Loucy (cell line): ENCODE measurements at regions not wholly inside any gene's neighbourhood (a gene's known extent, or its start where the extent isn't known, plus 50 kb on each side); places are given as distances from the start of the nearest gene placed in this dataset.
"Not testable (repeated sequence)": the region's sequence is repeated elsewhere in the genome, so short reads cannot be mapped to it uniquely, and the experiment has no call there.

ENCODE experiments used
- H2AFZ ChIP-seq: fragments of 200-600 bp; sonication (generic); 2 replicates; pipeline ENCODE4 v1.6.0; 2016; ENCODE audit warnings: antibody characterized with exemption, mild to moderate bottlenecking, low read length, moderate library complexity
- H3F3A ChIP-seq: fragments of 200-600 bp; 2 replicates; pipeline ENCODE4 v1.6.0; 2016; ENCODE audit warnings: antibody characterized with exemption, low read depth, mild to moderate bottlenecking
- H3K27me3 ChIP-seq: fragments of 200-600 bp; sonication (generic); 2 replicates; pipeline ENCODE4 v1.6.1; 2014; ENCODE audit warnings: low read length, mild to moderate bottlenecking; ENCODE audit not compliant: insufficient read depth, poor library complexity, severe bottlenecking
- H3K36me3 ChIP-seq: fragments of 200-600 bp; sonication (generic); 2 replicates; pipeline ENCODE4 v1.6.1; 2016; ENCODE audit warnings: low read length; ENCODE audit not compliant: insufficient read depth
- H3K4me1 ChIP-seq: fragments of 200-600 bp; sonication (generic); 2 replicates; pipeline ENCODE4 v1.5.1; 2014; ENCODE audit warnings: low read length, mild to moderate bottlenecking; ENCODE audit not compliant: insufficient read depth, poor library complexity, severe bottlenecking
- H3K4me2 ChIP-seq: fragments of 200-600 bp; sonication (generic); 2 replicates; pipeline ENCODE4 v1.6.0; 2014; ENCODE audit warnings: antibody characterized with exemption, low read length, low read depth, mild to moderate bottlenecking; ENCODE audit not compliant: poor library complexity, severe bottlenecking
- H3K4me3 ChIP-seq: fragments of 200-600 bp; sonication (generic); 2 replicates; pipeline ENCODE4 v1.5.1; 2014; ENCODE audit warnings: low read length, mild to moderate bottlenecking, mixed read lengths; ENCODE audit not compliant: poor library complexity, severe bottlenecking
- H3K79me2 ChIP-seq: fragments of 200-600 bp; sonication (generic); 2 replicates; pipeline ENCODE4 v1.6.1; 2014; ENCODE audit warnings: low read length; ENCODE audit not compliant: insufficient read depth
- H3K9ac ChIP-seq: fragments of 200-600 bp; sonication (generic); 2 replicates; pipeline ENCODE4 v1.6.0; 2014; ENCODE audit warnings: mild to moderate bottlenecking, low read depth, low read length, moderate library complexity; ENCODE audit not compliant: poor library complexity, severe bottlenecking
- H3K9me2 ChIP-seq: fragments of 200-600 bp; sonication (generic); replicated peaks from 2 replicates; pipeline ENCODE4 v1.6.1; 2016; ENCODE audit warnings: low read depth, low read length, mixed read lengths
- H3K9me3 ChIP-seq: fragments of 200-600 bp; sonication (generic); 2 replicates; pipeline ENCODE4 v1.6.1; 2014; ENCODE audit warnings: mild to moderate bottlenecking, antibody characterized with exemption, low read length, low read depth; ENCODE audit not compliant: insufficient read depth
- H4K20me1 ChIP-seq: fragments of 200-600 bp; sonication (generic); 2 replicates; pipeline ENCODE4 v1.6.0; 2014; ENCODE audit warnings: antibody characterized with exemption, low read length, mild to moderate bottlenecking; ENCODE audit not compliant: insufficient read depth, poor library complexity, severe bottlenecking
- CTCF ChIP-seq: fragments of 200-600 bp; sonication (generic); conservative IDR thresholded peaks from 2 replicates; pipeline ENCODE4 v1.5.1; 2014; ENCODE audit warnings: mild to moderate bottlenecking, antibody characterized with exemption, low read length
- EZH2phosphoT487 ChIP-seq: fragments of 200-600 bp; IDR thresholded peaks from 2 replicates; pipeline ENCODE4 v1.6.1; 2018; ENCODE audit warnings: antibody characterized with exemption, mild to moderate bottlenecking, moderate library complexity, borderline replicate concordance

GRCh38 chr4:64068096-64068495 is 341.2 kb downstream of the TECRL start:
- Histone ChIP-seq H3K27me3 (no peaks in the 10 kb centered on the region), H3K9me3 (no peaks in the 10 kb centered on the region), H3K9me2 (no peaks in the 10 kb centered on the region), H3K4me1 (no peaks in the 10 kb centered on the region), H4K20me1 (no peaks in the 10 kb centered on the region), H3K4me3 (no peak overlapping the region), H3K4me2 (no peak overlapping the region), H3K79me2 (no peaks in the 10 kb centered on the region), H2AFZ (no peak overlapping the region), H3K9ac (no peak overlapping the region), H3K36me3 (no peaks in the 10 kb centered on the region), H3F3A (no peaks in the 10 kb centered on the region)
- no peak for TF ChIP-seq CTCF
- no peak for TF ChIP-seq EZH2phosphoT487

- H3K4me2 ChIP-seq, result no peak overlapping the region
- no peaks in the 10 kb centered on the region for H3F3A ChIP-seq
- H3K4me1 ChIP-seq, result no peaks in the 10 kb centered on the region
- TF ChIP-seq EZH2phosphoT487 (no peak), CTCF (no peak)
- H3K9ac ChIP-seq, result no peak overlapping the region
- H3K27me3 ChIP-seq, result no peaks in the 10 kb centered on the region
- H3K79me2 ChIP-seq, result no peaks in the 10 kb centered on the region
- H3K4me3 ChIP-seq, result no peak overlapping the region
- no peaks in the 10 kb centered on the region for H3K9me3 ChIP-seq
- H4K20me1 ChIP-seq, result no peaks in the 10 kb centered on the region
- no peaks in the 10 kb centered on the region for H3K9me2 ChIP-seq
- no peaks in the 10 kb centered on the region for H3K36me3 ChIP-seq
- no peak overlapping the region for H2AFZ ChIP-seq
Observed at GRCh38 chr4:64062991-64063390, 346.3 kb downstream of the TECRL start.

- not testable (repeated sequence) for H3K4me1 ChIP-seq, H3K9me2 ChIP-seq, H3K79me2 ChIP-seq, H3K9ac ChIP-seq, H3K9me3 ChIP-seq, H3K4me3 ChIP-seq, H4K20me1 ChIP-seq, H2AFZ ChIP-seq, H3K36me3 ChIP-seq, H3K27me3 ChIP-seq, H3K4me2 ChIP-seq, H3F3A ChIP-seq
Observed at GRCh38 chr4:64037033-64037432, 372.2 kb downstream of the TECRL start.

- Histone ChIP-seq H3K9me3 (no peaks in the 10 kb centered on the region), H3K4me1 (no peaks in the 10 kb centered on the region), H4K20me1 (no peaks in the 10 kb centered on the region), H3F3A (no peaks in the 10 kb centered on the region), H2AFZ (no peak overlapping the region), H3K9me2 (no peaks in the 10 kb centered on the region), H3K36me3 (no peaks in the 10 kb centered on the region), H3K9ac (no peak overlapping the region), H3K4me2 (no peak overlapping the region), H3K4me3 (no peak overlapping the region), H3K27me3 (no peaks in the 10 kb centered on the region), H3K79me2 (no peaks in the 10 kb centered on the region)
- TF ChIP-seq EZH2phosphoT487, result no peak
- no peak for TF ChIP-seq CTCF
Observed at GRCh38 chr4:64022560-64022959, 386.7 kb downstream of the TECRL start.
